NCI-H2081 treated with DMSO at 0.1 percent for 48 hours (cell line): ENCODE measurements at regions not wholly inside any gene's neighbourhood (a gene's known extent, or its start where the extent isn't known, plus 50 kb on each side); places are given as distances from the start of the nearest gene placed in this dataset.
"Not testable (repeated sequence)": the region's sequence is repeated elsewhere in the genome, so short reads cannot be mapped to it uniquely, and the experiment has no call there.

ENCODE experiments used
- DNase-seq: peaks from one replicate; lab custom pipeline; 2025; lab: John Stamatoyannopoulos, UW

DNA sequence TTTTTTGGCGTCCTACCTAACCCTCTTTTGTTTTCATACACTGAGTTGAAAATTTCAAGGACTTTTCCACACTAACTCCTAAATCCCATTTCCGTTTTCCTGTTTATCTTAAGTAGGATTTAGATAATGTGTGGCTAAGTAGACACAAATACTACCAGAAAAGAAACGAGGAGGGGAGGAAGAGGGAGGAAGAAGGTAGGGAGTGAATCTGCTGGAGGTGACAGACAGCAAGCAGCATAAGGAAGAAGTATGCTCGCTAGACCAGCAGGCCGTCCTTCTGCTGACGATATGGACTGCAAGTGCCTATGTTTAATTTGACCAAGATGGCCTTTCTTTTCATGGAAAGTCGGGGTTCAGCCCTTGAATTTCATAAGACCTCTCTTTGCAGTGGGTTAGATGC lies 256.9 kb upstream of the RAB4A start:
- DNase-seq = no peak

DNA sequence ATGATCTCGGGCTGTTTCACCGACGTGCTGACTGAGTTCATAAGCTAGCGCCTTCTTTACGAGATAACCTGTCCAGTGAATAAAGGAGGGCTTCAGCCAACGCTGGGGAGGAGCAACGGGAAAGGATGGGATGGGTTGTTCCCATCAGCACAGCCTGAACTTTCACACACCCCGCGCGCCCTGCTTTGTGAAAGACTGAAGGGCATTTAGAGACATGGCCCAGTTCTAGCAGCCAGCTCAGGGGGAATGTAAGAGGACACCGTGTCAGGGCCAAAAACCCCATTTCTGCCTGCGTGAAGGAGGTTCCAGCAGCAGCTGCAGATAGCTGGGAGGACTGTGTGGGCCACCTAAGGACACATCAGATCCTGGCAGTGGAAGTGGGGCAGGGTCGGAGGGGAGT lies 255.1 kb upstream of the RAB4A start:
- no peak for DNase-seq

DNA sequence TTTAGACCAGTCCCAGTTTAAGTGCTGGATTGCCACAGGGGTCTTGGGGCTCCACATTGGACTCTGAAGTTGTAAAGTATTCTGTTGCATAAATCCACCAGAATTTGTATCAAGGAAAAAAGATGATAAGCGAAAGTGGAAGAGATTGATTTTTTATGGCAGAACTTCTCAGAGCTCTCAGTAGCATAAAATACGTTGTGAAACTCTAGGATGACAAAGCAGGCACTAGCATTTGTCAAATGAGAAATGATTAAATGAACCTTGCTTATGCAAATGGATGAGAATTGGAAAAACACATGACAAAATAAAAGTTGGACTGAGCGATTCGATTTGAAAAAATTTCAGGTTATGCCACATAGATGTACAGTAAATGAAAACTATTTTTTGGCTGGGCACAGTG lies 253.8 kb upstream of the RAB4A start:
- no peak for DNase-seq

DNA sequence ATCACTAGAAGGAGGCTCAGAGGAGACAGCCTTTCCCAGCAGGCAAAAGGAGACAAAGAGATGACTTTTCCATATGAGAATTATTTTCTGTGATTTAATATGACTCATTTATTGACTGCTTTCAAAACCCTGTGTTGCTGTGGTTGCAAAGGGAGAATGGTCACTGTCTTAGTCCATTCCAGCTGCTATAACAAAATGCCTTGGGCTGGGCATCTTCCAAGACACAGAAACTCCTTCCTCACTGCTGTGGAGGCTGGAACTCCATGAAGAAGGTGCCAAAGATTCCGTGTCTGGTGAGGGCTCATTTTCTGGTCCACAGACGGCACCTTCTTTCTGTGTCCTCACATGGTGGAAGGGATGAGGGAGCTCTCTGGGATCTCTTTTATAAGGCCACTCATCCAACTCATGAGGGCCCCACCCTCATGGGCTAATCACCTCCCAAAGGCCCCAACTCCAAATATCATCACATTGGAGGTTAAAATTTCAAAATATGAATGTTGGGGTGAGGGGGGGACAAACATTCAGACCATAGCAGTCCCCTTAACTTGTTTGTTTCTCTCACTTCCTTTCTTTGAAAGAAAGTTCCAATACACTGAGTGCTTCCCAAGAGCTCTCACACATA lies 252.1 kb upstream of the RAB4A start:
- DNase-seq = no peak

DNA sequence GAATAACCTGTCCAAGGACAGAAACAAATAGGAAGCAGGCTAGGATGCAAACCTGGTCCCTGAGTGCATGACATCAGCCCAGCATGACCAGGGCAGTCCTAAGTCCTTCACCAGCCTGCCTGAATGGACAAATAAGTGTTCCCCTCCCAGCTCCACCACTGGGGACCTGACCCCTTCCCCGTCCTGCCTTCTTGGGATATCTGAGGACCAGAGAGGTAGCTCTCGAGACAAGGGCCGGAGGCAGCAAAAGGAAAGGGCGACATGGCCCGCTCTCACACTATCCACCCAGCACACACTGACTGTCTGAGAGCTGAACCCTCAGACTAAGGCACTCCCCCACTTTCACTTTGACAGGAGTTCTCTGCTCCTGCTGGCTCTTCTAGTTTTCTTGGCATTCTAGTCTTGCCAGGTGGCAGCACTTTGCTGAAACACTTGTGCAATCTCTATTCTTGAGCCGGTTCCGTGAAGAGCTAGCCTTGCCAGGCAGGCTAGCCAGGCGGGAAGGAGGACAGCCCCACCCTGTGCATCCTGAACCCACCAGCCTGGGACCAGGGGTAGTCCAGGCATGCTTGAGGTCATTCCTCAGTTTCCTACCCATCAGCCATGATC lies 251.1 kb upstream of the RAB4A start:
- DNase-seq = no peak

DNA sequence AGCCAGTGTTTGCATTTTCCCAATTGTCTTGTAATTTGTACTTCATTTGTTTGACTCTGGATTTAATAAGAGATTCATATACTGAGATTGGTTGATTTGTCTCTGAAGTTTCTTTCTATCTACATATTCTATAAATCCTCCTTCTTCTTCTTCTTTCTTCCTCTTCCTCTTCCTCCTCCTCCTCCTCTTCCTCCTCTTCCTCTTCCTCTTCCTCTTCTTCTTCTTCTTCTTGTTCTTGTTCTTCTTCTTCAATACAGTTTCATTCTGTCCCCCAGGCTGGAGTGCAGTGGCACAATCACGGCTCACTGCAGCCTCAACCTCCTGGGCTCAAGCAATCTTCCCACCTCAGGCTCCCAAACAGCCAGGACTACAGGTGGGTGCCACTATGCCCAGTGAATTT lies 249.9 kb upstream of the RAB4A start:
- not testable (repeated sequence) for DNase-seq

DNA sequence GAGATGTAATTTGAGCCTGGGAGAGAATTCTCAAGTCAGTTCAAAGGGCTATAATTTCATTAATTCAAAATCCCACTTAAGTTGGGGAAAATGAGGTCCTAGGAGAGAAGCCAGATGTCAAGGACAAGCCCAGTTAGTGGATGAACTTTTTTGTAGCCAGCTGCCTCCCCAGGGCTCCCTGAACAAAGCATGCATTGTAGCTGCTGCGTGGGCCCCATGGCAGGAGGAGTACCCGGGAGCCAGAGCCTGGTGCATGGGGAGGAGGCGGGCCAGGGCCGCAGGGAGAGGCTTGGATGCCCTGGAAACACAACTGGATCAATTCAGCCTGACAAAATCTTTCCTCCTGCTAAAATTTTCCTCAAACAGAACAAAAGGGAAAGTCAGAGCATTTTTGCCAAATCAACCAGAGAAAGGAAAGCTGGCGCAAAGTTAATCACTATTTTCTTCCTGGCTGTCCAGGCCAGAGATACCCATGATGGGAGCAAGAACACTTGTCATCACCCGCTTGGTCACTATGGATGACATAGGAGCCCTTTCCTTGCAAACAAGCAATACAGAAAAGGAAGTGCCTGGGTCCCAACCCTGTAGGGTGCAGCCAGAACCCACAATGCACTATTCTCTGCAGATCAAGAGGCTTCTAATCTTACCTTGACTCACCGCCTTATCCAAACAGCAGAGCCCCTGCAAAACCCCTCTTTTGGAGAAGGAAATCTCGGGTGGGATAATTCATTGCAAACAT lies 248.1 kb upstream of the RAB4A start:
- DNase-seq = no peak

DNA sequence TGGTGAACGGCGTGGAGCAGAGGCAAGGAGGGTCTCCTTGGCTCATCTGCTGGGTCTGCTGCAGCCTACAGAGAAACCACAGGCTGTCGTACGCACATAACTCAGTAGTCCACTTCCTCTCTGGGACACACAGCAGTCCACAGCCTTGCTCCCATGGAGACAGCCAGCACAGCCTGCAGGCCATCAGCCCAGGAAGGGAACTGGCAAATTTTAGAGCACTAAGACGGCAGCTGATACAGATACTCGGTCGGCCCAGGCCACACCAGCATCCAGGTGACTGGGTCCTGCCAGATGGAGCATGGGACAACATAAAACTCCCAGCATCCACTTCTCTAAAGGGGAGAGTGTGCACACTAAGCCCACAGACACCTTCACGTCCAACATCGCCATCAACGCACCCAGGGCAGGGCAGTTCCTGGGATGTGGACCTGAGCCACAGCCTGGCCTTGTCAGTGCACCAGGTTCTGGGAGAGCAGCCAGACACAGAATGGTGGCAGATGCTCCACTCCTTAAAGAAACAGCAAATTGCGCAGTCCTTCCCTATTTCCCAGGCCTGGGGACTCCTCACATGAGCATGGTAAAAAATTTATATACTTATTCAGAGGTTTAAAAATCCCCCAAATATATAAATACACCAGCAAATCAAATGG lies 247.1 kb upstream of the RAB4A start:
- DNase-seq = no peak

DNA sequence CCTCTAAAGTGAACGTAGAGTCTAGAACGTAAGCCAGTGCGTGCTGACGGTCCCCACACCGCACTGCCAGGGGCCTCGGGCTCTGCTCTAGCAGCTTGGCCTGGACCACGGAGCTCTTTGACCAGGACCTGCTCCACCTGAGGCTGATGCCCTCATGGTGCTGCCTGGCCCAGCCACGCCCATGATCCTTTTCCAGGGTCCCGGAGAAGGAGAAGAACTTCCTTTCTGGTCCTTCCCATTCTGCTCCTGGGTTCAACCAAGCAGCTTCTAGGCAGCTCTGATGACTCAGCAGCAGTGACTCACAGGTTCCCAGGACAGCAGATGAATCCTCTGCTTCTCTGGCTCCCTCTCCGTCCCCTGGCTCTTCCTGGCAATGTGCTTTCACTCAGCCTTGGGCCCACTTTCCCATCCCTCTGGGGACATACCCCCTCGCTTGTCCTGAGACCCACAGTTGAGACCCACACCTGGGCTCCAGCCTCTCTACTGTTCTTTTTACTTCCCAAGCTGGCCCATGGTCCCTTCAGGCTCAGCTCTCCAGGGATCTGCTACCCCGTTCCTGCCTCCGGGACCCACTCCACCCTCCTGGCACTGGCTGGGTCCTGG lies 246.3 kb upstream of the RAB4A start:
- DNase-seq = no peak

DNA sequence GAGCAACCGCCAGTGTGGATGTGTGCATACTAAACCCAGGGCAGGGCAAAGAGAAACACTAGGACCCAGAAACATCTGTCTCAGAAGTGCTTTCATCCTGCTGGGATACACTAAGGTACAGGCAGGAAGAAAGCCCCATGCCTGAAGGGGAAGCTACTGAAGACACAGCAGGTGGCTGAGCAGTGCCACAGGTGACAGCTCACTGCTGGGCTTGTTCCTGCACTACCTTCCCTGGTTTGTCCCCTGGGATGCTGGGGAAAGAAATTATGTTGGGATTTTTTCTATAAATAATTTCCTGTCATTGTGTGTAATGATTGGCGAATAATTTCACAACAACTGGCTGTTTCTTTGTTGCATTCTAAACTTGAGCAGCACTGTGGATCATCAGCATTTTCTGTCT lies 245.3 kb upstream of the RAB4A start:
- no peak for DNase-seq

DNA sequence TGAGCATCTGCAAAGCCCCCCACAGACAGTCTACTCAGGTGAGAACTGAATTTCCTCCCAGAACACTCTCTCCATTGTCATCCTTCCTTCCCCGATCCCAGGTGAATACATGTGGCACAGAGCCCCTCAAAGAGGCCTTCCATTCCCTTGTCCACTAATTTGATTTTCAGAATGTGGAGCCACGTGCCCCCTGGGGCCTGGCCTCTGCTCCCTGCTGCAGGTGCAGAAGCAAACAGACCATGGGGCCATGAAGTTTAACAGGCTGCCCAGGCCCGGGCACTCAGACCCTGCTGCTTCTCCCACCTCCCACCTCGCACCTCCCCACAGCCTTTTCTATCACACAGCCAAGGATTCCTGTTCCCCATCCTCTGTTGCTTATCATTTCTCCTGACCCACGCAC lies 243.8 kb upstream of the RAB4A start:
- DNase-seq = no peak

DNA sequence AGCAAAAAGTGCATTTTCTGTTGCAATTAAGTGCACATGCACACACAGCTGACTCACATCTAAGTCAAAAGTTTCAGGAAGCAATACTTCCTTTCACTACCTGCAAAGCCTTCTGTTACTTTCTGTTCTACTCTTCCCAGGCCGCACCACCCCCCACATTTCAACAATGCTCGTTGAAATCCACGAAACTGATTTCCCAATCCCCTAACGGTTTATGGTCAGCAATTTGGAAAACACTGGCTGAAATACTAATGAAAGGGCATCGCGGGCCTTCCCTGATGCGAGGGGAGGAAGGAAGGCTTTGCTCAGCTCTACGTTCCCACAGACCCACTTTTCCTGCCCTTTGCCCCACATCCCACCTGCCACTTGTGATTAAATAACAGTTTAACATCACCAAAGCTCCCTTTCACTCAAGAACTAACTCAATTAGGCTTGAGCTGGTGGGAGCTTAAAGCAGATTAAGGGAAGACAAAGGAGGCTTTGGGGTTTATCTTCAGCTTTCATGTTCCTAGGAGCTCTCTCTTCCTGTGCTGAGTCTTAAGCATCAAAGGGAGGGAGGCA lies 243.2 kb upstream of the RAB4A start:
- DNase-seq = no peak

DNA sequence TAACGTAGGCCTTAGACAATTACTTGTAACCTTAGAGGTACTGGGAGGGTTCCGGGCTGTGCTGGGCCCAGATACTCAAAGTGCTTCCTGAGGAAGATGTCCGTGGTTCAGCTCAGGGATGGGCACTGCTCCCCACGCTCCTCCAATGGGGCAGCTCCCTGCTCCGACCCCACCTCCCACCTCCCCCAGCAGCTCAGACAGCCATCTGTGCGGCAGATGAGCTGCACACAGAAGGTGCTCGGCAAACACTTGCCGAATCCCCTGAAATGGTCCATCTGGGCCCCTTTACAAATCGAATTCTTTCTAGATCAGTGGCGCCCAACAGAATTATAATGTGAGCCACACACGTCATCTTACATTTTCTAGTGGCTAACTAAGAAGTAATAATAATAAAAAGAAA lies 242.4 kb upstream of the RAB4A start:
- DNase-seq = no peak

DNA sequence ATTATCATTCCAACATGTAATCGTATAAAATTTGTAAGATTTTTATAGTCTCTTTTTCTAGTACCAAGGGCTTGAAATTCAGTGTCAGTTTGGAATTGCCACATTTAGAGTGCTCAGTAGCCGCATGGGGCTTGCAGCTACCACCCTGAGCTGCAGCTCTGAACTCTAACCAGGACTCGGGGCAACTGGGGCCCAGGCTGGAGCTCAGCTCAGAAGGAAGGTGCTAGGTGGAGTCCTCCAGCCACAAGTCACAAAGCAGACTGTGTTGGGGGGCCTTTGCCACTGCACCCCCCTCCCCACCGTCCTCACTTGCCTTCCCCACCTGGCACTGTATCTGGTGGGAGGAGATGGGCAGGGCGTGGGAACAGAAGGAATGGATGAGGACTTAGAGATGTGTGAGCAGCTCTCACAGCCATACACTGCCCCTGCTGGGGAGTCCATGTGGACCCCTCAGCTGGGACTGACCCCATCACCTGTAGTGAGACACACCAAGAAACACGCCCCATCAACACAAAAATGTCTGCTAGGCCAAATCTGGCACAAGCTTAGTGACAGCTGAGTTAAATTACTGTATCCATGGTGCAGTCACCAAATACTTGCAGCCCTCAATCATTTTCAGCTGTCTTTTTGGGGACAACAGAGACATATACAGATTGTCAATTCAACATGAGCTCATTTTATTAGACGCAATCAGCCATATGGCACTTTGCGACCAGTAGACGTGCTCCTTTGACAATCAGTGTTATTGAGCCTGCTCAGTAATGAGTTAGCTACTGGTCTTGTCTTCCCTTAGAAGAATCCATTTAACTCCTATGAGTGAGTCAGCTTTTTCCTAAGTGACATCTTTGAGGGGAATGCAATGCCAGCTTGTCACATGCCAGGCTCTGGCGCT lies 241.7 kb upstream of the RAB4A start:
- DNase-seq = no peak

DNA sequence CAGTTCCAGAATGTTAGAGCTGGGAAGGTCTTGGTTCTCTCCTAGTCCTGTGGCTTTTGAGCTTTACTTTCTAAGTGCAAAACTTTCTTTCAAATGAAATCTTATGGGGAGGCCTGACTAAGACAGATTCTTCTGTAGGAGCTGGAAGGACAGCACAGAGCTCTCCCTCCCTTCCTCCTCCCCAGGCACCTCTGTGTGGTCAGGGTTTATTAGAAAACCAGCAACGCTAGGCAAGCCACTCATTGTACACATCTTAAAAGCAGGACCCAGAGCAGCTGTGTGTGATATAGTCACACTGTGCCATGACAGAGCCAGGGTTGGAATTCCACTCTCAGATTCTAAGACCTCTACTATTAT lies 241.1 kb upstream of the RAB4A start:
- DNase-seq = no peak

DNA sequence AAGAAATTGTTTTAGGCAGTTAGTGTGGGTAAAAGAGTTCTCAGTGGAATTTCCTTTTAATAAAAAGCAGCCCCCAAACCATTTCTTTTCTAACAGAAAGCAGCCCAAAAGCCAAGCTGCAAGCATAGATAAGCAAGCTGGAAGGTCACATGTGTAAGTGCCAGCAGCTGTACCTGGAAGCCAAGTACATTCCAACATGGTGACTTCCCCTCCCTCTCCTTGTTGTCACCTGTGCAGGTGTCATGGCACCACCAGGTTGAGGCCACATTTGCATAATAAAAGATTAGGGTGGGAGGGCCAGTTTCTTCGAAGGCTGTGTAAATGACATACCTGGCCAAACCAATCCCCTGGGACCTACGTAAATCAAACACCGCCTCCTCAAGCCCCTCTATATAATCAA lies 240.3 kb upstream of the RAB4A start:
- no peak for DNase-seq

DNA sequence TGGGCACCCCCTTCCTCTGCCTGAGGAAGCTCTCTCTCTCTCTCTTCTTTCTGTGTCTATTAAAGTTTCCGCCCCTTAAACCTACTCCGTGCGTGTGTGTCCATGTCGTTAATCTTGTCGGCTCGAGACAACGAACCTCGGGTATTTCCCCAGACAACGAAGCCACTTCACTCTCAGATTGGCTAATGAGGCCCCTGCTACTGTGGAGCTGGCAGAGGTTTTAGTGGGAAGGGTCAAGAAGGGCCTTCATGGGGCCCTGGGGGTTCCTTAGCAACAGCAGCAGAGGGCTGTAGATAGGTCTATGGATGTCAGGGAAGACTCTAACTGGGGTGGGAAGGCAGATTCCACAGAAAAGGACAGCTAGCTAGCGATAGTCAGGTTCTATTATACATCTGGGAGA lies 239.8 kb upstream of the RAB4A start:
- DNase-seq = no peak

DNA sequence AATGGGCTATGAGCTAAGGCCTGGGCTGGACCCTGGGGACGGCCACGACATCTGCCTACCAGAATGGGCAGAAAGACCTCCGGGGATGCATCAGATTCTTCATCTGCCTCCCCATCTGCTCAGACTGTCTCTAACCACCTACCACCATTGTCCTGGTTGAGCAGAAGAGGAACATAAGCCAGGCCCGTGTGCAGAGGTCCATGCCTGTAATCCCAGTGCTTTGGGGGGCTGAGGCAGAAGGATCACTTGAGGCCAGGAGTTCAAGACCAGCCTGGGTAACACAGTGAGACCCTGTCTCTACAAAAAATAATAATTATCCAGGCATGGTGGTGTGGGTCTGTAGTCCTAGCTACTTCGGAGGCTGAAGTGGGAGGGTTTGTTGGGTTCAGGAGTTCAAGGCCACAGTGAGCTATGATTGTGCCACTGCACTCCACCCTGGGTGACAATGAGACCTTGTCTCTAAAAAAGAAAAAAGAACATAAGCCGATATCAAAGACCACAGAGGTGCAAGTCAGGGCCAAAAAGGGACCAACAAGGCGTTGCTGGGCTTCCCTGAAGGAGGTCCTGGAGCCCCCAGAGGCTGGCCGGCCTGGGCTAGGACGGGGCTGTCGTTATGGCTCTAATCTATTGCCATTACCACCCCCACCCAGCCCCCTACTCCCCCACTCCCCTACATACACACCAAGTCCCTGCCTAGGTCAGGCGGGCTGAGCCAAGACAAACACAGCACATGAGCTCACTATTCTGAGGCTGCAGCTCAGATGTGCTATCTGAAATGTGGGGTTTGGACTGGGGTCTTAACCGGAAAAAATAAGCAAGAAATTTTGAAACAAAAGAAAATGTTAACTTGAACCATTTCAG lies 239.2 kb upstream of the RAB4A start:
- no peak for DNase-seq

DNA sequence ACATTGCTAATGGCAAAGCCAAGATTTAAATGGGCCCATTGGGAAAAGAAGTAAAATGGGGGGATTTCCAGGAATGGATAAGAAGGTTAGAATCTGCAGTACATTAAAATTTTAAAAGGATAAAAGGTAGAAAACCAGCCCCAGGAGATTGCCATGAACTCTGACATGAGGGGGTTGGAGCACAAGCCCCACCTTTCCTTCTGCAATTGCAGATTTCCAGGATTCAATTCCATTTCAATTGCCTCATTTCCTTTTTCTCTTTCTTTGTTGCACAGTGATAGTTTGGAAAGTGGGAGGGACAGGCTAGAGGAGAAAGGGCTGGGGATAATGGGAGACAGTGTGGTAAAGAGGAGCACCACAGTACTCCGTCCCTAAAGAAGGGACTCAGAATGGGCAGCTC lies 238.5 kb upstream of the RAB4A start:
- no peak for DNase-seq

DNA sequence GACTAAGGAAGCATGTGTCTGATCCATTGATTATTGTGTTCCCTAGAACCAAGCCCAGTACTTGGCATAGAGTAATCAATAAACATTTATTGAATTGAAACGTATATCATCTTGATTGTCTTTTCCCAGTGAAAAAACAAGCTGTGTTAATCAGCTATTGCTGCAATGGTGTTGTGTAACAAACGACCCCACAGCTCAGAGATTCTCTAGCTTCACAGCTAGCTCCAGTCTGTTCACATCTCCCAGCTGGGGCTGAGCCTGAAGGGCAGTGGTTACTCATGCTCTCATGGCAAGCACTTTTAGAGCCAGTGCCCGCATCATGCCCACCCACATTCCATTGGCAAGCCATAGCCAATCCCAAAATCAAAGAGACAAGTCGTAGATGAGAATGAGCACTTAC lies 237.4 kb upstream of the RAB4A start:
- DNase-seq = no peak

DNA sequence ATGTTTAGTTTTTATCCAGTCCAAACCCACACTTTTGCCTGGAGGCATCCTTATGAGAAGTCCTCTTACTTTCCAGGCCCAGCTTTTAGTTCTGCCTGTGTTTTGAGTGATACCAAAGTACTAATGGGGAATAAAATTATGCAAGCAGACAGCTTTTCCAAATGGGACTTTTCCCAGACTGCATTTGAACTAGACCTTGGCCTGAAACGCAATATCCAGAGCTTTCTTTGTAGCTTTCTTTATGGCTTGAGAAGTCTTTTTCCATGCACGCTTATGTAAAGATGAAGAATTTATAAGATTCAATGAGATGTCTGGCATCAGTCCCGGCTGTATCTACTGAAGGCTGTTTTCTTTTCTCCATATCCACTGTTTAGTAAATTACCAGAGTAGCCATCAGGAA lies 236.6 kb upstream of the RAB4A start:
- DNase-seq = no peak
